ENCODE measurements at regions not wholly inside any gene's neighbourhood (a gene's known extent, or its start where the extent isn't known, plus 50 kb on each side); places are given as distances from the start of the nearest gene placed in this dataset.

DNA sequence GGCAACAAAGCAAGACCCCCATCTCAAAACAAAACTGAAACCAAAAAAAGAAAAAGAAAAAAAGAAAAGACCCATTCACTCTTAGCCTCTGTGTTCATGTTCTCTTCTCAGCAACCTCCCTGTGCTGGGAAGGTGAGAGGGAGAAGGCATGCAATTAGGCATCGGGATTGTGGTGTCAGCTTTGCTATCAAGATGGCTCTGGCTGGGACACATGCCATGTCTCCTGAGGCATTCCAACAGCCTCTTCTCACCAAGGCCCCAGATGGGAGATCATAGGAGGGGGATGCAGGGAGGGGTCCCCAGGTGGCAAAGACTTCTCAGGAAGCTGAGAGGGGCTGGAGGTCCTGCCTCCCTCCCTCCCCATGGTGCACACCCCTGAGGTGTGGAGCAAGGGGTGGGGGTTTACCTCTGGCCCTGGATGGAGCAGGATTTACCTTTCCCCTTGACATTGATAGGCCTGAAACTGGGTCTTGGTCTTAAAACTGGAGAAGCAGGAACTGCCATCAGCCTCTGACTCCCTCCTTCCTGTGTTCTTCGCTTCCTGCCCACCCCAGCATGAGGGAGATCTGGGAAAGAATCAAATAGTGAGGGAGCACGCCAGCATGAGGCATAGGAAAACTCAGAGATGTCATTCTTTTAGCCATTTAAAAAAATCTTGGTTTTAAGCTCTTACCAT lies 96.2 kb upstream of the DUSP5 start:
- no peak overlapping the region for H3K4me3 ChIP-seq
- no peaks in the 10 kb centered on the region for H3K27me3 ChIP-seq
- TF ChIP-seq POLR2A (IDR thresholded peaks at IDR 0.05) (no peak), EP300 (IDR thresholded peaks at IDR 0.05) (no peak)
- TF ChIP-seq, protein P1, sequence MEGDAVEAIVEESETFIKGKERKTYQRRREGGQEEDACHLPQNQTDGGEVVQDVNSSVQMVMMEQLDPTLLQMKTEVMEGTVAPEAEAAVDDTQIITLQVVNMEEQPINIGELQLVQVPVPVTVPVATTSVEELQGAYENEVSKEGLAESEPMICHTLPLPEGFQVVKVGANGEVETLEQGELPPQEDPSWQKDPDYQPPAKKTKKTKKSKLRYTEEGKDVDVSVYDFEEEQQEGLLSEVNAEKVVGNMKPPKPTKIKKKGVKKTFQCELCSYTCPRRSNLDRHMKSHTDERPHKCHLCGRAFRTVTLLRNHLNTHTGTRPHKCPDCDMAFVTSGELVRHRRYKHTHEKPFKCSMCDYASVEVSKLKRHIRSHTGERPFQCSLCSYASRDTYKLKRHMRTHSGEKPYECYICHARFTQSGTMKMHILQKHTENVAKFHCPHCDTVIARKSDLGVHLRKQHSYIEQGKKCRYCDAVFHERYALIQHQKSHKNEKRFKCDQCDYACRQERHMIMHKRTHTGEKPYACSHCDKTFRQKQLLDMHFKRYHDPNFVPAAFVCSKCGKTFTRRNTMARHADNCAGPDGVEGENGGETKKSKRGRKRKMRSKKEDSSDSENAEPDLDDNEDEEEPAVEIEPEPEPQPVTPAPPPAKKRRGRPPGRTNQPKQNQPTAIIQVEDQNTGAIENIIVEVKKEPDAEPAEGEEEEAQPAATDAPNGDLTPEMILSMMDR (IDR thresholded peaks at IDR 0.05) = no peak
- H3K9me3 ChIP-seq = no peaks in the 10 kb centered on the region
- H3K4me1 ChIP-seq = peaks cover 0 to 13% (median 8%) of the 10 kb centered on the region in 4 donors
- no peak for DNase-seq (ENCODE audit: low spot score in 2 of 2)
- WGBS, 2 donors = 76 to 78% methylated on average over 3 of the region's 3 CpGs
- no peaks in the 10 kb centered on the region for H3K36me3 ChIP-seq
- no peak overlapping the region for H3K27ac ChIP-seq

DNA sequence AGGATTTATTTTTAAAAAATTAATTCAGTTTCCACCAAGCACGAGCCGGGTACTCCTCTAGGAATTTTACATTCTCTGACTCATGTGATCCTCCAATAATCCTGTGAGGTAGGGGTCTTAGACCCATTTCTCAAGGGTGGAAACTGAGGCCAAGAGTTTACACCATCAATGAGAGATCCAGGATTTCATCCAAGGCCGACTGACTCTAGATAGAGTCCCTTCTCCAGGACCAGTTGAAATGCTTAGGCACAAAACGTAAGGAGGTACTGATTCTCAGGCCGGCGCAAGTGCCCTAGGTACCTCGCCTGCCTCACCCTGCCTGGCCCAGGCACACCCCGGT lies 95.7 kb upstream of the DUSP5 start:
- TF ChIP-seq, protein P1 (IDR thresholded peaks at IDR 0.05) = no peak
- TF ChIP-seq EP300 (IDR thresholded peaks at IDR 0.05) = no peak
- no peak for TF ChIP-seq POLR2A (IDR thresholded peaks at IDR 0.05)
- no peak overlapping the region for H3K27ac ChIP-seq
- H3K9me3 ChIP-seq = no peaks in the 10 kb centered on the region
- H3K4me3 ChIP-seq = no peak overlapping the region
- H3K4me1 ChIP-seq = peaks cover 0 to 13% (median 8%) of the 10 kb centered on the region in 4 donors
- 90 to 93% methylated on average over 8 of the region's 8 CpGs for WGBS, 2 donors
- no peak for DNase-seq (ENCODE audit: low spot score in 2 of 2)
- H3K27me3 ChIP-seq = no peaks in the 10 kb centered on the region
- no peaks in the 10 kb centered on the region for H3K36me3 ChIP-seq

DNA sequence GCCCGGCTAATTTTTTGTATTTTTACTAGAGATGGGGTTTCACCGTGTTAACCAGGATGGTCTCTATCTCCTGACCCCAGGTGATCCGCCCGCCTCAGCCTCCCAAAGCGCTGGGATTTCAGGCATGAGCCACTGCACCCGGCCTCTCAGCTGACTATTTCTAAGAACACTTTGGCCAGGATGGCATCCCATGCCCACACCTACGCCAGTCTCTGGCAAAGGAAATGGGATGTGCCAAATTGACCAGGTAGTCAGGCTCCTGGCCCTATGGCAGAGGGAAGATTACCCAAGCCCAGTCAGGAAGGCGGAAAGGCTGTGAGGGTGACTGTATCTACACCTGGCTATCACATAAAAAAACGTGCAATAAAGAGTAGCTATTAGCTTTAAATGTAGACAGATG lies 94.1 kb upstream of the DUSP5 start:
- TF ChIP-seq, protein P1 (IDR thresholded peaks at IDR 0.05) = no peak
- no peak for TF ChIP-seq POLR2A (IDR thresholded peaks at IDR 0.05)
- TF ChIP-seq EP300 (IDR thresholded peaks at IDR 0.05) = no peak
- Histone ChIP-seq H3K27me3 (no peaks in the 10 kb centered on the region), H3K4me1 (peaks cover 0 to 8% (median 3%) of the 10 kb centered on the region in 4 donors), H3K36me3 (no peaks in the 10 kb centered on the region), H3K9me3 (no peaks in the 10 kb centered on the region), H3K27ac (no peak overlapping the region), H3K4me3 (no peak overlapping the region)
- no peak for DNase-seq (ENCODE audit: low spot score in 2 of 2)
- 91 to 93% methylated on average over 9 of the region's 9 CpGs for WGBS, 2 donors

DNA sequence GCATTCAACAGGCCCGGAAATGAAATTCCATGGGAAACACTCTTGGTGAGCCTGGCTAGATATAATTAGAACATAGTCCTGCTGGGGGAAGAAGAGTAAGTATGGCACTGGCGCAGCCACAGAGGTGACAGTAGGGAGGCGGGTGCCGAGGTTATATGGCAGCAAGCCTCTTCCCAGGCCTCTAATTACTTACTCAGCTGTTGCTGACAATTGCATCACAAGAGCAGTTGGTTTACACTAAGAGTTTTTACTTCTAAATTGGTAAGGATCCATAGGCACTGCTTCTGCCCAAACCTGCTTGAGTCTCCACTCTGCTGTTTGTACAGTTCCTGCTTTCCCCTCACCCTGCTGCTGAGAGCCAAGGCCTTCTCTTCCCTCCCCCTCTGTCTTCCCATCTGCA lies 93.3 kb upstream of the DUSP5 start:
- Histone ChIP-seq H3K27me3 (no peaks in the 10 kb centered on the region), H3K4me3 (no peak overlapping the region), H3K9me3 (no peaks in the 10 kb centered on the region), H3K27ac (no peak overlapping the region), H3K36me3 (no peaks in the 10 kb centered on the region), H3K4me1 (no peaks in the 10 kb centered on the region)
- no peak for DNase-seq (ENCODE audit: low spot score in 2 of 2)
- 64 to 81% methylated on average over 4 of the region's 4 CpGs for WGBS, 2 donors
- TF ChIP-seq POLR2A (IDR thresholded peaks at IDR 0.05) (no peak), EP300 (IDR thresholded peaks at IDR 0.05) (no peak)
- TF ChIP-seq, protein P1 (IDR thresholded peaks at IDR 0.05) = no peak

DNA sequence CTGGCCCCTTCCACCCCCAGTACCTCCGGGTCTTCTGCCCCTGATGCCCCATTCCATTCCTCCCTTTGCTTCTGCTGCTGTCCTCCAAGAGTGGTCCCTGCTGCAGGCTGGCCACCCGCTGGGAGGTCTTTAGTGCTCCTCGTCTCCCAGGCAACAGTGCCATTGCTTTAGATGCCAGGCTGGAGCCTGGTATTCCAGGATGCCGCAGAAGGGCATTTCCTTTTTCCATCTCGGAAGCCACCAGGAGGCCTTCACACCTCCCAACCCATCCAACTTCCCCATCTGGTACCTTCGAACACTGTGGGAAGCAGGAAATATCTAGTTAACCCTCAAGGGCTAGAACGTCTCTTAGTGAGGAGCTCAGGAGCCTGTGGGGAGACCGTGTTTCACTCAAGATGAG lies 92.9 kb upstream of the DUSP5 start:
- DNase-seq (ENCODE audit: low spot score in 2 of 2) = no peak
- no peak for TF ChIP-seq EP300 (IDR thresholded peaks at IDR 0.05)
- no peak for TF ChIP-seq POLR2A (IDR thresholded peaks at IDR 0.05)
- TF ChIP-seq, protein P1 (IDR thresholded peaks at IDR 0.05) = no peak
- Histone ChIP-seq H3K4me1 (peaks cover 0 to under 1% (median 0%) of the 10 kb centered on the region in 4 donors), H3K9me3 (no peaks in the 10 kb centered on the region), H3K4me3 (no peak overlapping the region), H3K27me3 (no peaks in the 10 kb centered on the region), H3K36me3 (no peaks in the 10 kb centered on the region), H3K27ac (no peak overlapping the region)
- whole genome bisulfite sequencing, 2 donors = 87 to 89% methylated on average over 8 of the region's 8 CpGs

Measured in tibial nerve (tissue), 4 donors.